ENCODE measurements at regions not wholly inside any gene's neighbourhood (a gene's known extent, or its start where the extent isn't known, plus 50 kb on each side); places are given as distances from the start of the nearest gene placed in this dataset.

DNA sequence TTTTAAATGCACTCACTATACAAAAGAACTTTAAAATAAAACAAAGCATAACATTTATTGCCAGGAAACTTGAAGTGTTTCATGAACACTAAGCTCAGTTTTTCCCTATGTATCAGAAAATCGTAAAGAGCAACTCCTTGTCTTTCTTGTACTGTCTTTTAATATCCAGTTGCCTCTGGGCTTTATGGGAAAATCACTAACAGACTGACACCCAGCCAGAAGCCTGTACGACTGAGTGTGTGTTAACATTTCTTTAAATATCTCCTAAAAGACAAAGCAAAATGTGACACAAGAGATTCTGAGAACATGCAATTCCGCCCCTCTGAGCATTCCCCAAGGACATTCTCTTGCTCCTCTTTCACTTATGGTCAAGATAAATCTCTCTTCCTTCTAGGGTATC lies 347.5 kb upstream of the DPYD start:
- DNase-seq, result no peak
- peaks cover 2 to 5% (median 3%) of the 10 kb centered on the region in 7 donors for H3K9me3 Mint-ChIP-seq
- Histone ChIP-seq H3K4me2 (replicated peaks; ENCODE audit: extremely low read depth, low read length, poor library complexity, severe bottlenecking) (no peak overlapping the region), H3K9ac (ENCODE audit: insufficient read depth, low read length, poor library complexity, severe bottlenecking) (no peak overlapping the region), H2AFZ (ENCODE audit: insufficient read depth, low read depth, low read length, poor library complexity, severe bottlenecking) (no peak overlapping the region), H3K27me3 (ENCODE audit: control insufficient read depth in 2 of 2, insufficient read depth in 2 of 2, low read length in 2 of 2) (no peaks in the 10 kb centered on the region), H3K27ac (ENCODE audit: low read depth in 1 of 2, low read length in 2 of 2) (no peak overlapping the region), H4K20me1 (ENCODE audit: insufficient read depth, low read length) (no peaks in the 10 kb centered on the region), H3K79me2 (ENCODE audit: insufficient read depth, low read length) (no peaks in the 10 kb centered on the region), H3K36me3 (replicated peaks in 1 of 2; ENCODE audit: control insufficient read depth in 1 of 2, insufficient read depth in 2 of 2, low read length in 2 of 2) (no peaks in the 10 kb centered on the region), H3K4me3 (replicated peaks in 1 of 3; ENCODE audit: low read depth in 2 of 3, low read length in 3 of 3) (no peak overlapping the region), H3K4me1 (ENCODE audit: control insufficient read depth in 1 of 2, insufficient read depth in 2 of 2, low read length in 2 of 2) (no peaks in the 10 kb centered on the region), H3K9me3 (replicated peaks in 1 of 2; ENCODE audit: control insufficient read depth in 1 of 2, insufficient read depth in 1 of 2, low read length in 2 of 2) (no peaks in the 10 kb centered on the region)
- H3K27me3 Mint-ChIP-seq (ENCODE audit: low read depth in 3 of 3), result no peaks in the 10 kb centered on the region
- intact Hi-C loops (cut with micrococcal nuclease), result no loop called here
- no peak for TF ChIP-seq CTCF (IDR thresholded peaks at IDR 0.05)
- H3K4me3 Mint-ChIP-seq, result no peak overlapping the region
- no peak overlapping the region for H3K27ac Mint-ChIP-seq
- no peaks in the 10 kb centered on the region for H3K4me1 Mint-ChIP-seq
- H3K36me3 Mint-ChIP-seq, result no peaks in the 10 kb centered on the region
- 92% methylated on average over 2 of the region's 3 CpGs for WGBS (ENCODE audit: insufficient coverage)

GRCh38 chr1:98267423-98267822 lies 346.6 kb upstream of the DPYD start:
- Histone ChIP-seq H3K79me2 (ENCODE audit: insufficient read depth, low read length) (no peaks in the 10 kb centered on the region), H3K9ac (ENCODE audit: insufficient read depth, low read length, poor library complexity, severe bottlenecking) (no peak overlapping the region), H3K4me1 (ENCODE audit: control insufficient read depth in 1 of 2, insufficient read depth in 2 of 2, low read length in 2 of 2) (no peaks in the 10 kb centered on the region), H3K27me3 (ENCODE audit: control insufficient read depth in 2 of 2, insufficient read depth in 2 of 2, low read length in 2 of 2) (no peaks in the 10 kb centered on the region), H3K27ac (ENCODE audit: low read depth in 1 of 2, low read length in 2 of 2) (no peak overlapping the region), H4K20me1 (ENCODE audit: insufficient read depth, low read length) (no peaks in the 10 kb centered on the region), H3K9me3 (replicated peaks in 1 of 2; ENCODE audit: control insufficient read depth in 1 of 2, insufficient read depth in 1 of 2, low read length in 2 of 2) (no peaks in the 10 kb centered on the region), H3K36me3 (replicated peaks in 1 of 2; ENCODE audit: control insufficient read depth in 1 of 2, insufficient read depth in 2 of 2, low read length in 2 of 2) (no peaks in the 10 kb centered on the region), H3K4me2 (replicated peaks; ENCODE audit: extremely low read depth, low read length, poor library complexity, severe bottlenecking) (no peak overlapping the region), H2AFZ (ENCODE audit: insufficient read depth, low read depth, low read length, poor library complexity, severe bottlenecking) (no peak overlapping the region), H3K4me3 (replicated peaks in 1 of 3; ENCODE audit: low read depth in 2 of 3, low read length in 3 of 3) (no peak overlapping the region)
- no peaks in the 10 kb centered on the region for H3K27me3 Mint-ChIP-seq (ENCODE audit: low read depth in 3 of 3)
- no peak for TF ChIP-seq CTCF (IDR thresholded peaks at IDR 0.05)
- DNase-seq, result no peak
- no peak overlapping the region for H3K4me3 Mint-ChIP-seq
- intact Hi-C loops (cut with micrococcal nuclease), result no loop called here
- H3K9me3 Mint-ChIP-seq, result peaks cover 0 to 3% (median 0%) of the 10 kb centered on the region in 7 donors
- no peaks in the 10 kb centered on the region for H3K4me1 Mint-ChIP-seq
- WGBS (ENCODE audit: insufficient coverage), result no CpG with 5 or more reads among the region's 3 CpGs
- H3K27ac Mint-ChIP-seq, result no peak overlapping the region
- H3K36me3 Mint-ChIP-seq, result no peaks in the 10 kb centered on the region
